Stimulated activated CD4-positive, alpha-beta T cell treated with anti-CD3 and anti-CD28 coated beads, Interleukin-1b, Interleukin-23, amount 100 ng/mL, for 24 hours (primary cell): ENCODE measurements at regions not wholly inside any gene's neighbourhood (a gene's known extent, or its start where the extent isn't known, plus 50 kb on each side); places are given as distances from the start of the nearest gene placed in this dataset.
"Not testable (repeated sequence)": the region's sequence is repeated elsewhere in the genome, so short reads cannot be mapped to it uniquely, and the experiment has no call there.

Experiments
- DNase-seq, 4 experiments: peaks; one replicate each; pipeline ENCODE4 v3.0.0-alpha.2; 2020; ENCODE audit warnings: low read depth in 4 of 4, low spot score in 1 of 4

- no peak for DNase-seq
Measured at GRCh38 chr1:60283690-60284089, 210.1 kb upstream of the C1orf87 start.

- DNase-seq: peak in 1 of 4 experiments; percentile 1
Measured at GRCh38 chr1:60281360-60281932, 207.9 kb upstream of the C1orf87 start.

- no peak for DNase-seq
Measured at GRCh38 chr1:60280819-60281218, 207.2 kb upstream of the C1orf87 start.

GRCh38 chr1:60280256-60280655 lies 206.7 kb upstream of the C1orf87 start:
- no peak for DNase-seq

GRCh38 chr1:60279798-60280197 lies 206.2 kb upstream of the C1orf87 start:
- no peak for DNase-seq

DNA sequence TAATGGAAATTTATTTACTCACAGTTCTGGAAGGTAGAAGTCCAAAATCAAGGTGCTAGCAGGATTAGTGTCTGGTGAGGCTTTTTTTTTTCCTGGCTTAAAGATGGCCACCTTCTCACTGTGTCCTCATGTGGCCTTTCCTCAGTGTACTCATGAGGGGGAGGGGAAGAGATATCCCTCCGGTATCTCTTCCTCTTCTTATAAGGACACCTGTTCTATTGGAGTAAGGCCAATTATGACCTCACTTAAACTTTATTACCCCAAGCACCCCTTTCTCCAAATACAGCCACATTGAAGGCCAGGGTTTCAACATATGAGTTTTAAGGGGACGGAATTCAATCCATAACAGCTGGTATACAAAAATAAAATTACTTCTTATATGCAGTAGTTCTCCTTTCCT lies 203.7 kb upstream of the C1orf87 start:
- DNase-seq: no peak

- DNase-seq: no peak
Measured at GRCh38 chr1:60274422-60275290, 201.1 kb upstream of the C1orf87 start.

- DNase-seq: no peak
Measured at GRCh38 chr1:60273185-60273584, 199.6 kb upstream of the C1orf87 start.

- DNase-seq: no peak
Measured at GRCh38 chr1:60271041-60271440, 197.5 kb upstream of the C1orf87 start.

- DNase-seq: no peak
Measured at GRCh38 chr1:60268451-60268850, 194.9 kb upstream of the C1orf87 start.

GRCh38 chr1:60265560-60266535 lies 192.3 kb upstream of the C1orf87 start:
- DNase-seq: no peak

DNA sequence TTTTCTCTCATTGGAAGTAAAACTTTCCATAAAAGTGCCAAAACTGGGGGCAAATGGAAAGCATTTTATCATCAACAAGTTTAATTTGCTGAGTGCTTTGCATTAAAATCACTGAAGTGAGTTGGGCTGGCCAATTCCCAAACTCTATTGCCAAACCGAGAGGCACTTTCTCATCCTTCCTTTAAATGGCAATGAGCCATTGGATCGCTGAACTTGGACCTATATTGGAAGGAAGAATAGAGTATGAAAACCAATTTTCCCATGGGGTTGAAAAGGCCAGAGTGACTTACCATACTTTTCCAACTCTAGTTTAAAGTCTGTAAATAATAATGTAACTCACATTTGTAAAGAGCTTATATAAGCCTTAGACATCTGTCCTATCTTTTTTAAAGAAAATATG lies 189.1 kb upstream of the C1orf87 start:
- DNase-seq: no peak

DNA sequence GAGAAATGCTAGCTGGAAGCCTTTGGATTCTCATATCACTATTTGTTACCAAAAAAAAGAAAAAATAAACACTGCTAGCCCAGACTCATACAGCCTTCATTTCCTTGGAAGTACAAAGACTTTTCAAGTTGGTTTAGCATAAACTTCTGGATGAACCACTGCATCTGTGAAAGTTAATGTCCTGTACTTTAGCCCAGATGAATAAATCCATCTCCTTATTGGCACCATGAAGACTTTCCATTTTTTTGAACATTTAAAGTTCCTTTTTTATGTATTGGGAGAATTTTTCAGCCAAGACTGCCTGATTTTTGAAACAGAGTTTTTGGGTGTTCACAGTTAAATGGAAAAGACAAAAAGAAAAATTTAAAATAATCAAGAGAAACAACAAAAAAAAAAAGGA lies 184.0 kb upstream of the C1orf87 start:
- DNase-seq: no peak

DNA sequence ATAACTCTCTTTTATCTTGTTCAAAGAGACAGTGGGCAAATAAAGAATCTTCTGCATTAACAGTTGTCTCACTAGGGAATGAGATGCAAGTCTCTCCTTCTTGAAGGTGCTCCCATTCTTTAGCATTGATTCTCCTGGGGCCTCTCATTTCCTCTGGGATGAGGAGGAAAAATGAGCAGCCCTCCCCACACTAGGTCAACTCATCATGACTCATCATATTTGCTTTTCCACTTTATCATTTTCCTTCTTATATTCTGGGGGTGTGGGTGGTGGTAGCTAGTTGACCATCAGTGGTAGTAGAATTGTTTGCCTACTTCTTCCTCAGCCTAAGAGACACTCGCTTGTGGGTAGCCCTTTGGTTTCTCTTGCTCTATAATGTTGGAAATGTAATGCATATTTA lies 182.0 kb upstream of the C1orf87 start:
- DNase-seq: no peak

DNA sequence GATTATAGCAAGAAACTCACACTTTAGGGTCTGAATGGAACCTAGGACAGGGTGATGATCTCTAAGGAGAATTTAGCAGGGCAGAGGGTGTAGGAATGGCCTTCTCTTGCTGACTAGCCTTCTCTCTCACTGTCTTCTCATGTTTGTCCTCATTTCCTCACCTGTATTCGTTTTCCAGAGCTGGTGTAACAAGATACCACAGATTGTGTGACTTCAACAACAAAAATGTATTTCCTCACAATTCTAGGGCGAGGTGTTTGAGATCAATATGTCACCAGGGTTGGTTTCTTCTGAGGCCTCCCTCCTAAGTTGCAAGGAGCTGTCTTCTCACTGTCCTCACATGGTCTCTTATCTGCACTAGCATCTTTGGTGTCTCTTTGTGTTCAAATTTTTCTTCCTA lies 177.9 kb upstream of the C1orf87 start:
- no peak for DNase-seq

GRCh38 chr1:60247467-60247866 lies 173.9 kb upstream of the C1orf87 start:
- DNase-seq: not testable (repeated sequence)

DNA sequence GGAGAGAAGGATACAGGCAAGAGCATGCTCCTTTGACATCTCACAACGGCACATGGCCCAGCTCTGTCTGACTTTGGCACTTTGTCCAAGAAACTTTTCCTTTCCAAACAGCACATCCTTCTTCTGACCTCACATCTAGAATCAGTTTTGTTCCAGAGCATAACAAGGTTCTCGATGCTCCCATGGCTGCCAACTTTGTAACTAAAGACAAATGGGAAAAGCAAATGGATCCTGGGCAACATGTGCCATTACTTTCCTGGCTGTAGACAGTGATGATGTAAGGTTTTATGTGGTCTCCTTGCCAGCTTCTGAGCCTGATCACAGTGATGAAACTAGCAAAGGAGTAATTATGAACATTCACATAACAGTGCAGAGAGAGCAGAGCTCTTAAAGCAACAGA lies 171.8 kb upstream of the C1orf87 start:
- DNase-seq: no peak

DNA sequence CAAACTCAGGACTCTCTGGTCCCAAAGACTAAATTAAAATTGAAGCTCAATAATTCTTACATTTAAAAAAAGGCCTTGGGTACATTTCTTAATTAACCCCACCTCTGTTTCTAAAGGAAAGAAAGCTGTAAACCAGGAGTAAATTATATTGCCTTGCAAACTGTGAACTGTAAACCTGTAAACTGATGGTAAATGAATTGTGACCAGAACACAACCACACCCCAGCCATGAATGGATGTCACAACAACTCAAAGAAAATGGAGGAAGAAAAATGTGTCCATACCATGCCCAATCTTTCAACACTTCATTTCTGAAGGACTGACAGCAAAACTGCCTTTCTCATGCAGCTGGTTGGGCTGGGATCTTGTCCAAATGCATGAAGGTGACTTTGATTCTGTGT lies 171.3 kb upstream of the C1orf87 start:
- no peak for DNase-seq

- no peak for DNase-seq
Measured at GRCh38 chr1:60235275-60235674, 161.7 kb upstream of the C1orf87 start.

GRCh38 chr1:60234776-60235175 lies 161.2 kb upstream of the C1orf87 start:
- no peak for DNase-seq

DNA sequence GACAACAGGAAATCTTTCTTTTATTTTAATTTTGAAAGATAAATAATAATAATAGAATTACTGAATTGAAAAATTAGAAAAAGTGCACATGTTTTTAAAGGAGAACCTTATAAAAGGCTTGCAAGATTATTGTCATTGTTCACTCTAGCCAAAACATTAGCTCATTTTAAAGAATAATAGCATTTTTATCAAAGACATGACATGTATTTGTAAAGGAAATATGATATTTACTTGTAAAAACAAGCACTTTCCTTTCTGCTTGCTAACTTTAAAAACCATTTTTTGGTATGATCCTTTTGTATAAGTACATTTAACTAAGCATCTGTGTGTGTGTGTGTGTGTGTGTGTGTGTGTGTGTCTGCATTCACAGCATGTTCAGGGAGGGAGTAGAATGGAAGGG lies 156.3 kb upstream of the C1orf87 start:
- DNase-seq: no peak

DNA sequence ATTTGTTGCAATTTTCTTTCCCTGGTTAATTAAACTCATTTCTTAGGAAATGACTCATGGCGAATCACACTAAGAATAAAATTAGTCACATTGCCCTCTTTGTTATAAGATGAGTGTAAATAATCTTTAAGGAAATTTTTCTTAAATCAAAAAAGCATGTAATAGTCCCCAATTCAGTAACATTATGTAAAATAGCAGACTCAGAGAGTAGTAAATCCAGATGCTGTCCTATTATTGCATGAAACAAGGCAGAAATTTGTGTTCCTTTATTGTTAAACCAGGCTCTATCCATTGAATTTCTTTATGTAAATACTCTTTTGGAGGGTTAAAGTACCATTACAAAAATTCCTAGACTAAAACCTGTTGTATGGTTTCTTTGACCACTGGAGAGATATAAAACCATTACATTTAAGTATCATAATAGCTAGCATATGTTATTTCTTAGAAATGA lies 154.5 kb upstream of the C1orf87 start:
- no peak for DNase-seq
